Heart left ventricle (tissue), 16 donors: ENCODE measurements at regions not wholly inside any gene's neighbourhood (a gene's known extent, or its start where the extent isn't known, plus 50 kb on each side); places are given as distances from the start of the nearest gene placed in this dataset.

ENCODE experiments used
- ATAC-seq, 4 donors: fragments of 200-7000 bp; cut with Tn5 transposase; one replicate each; pipeline ENCODE4 v1.9.1; 2020 to 2022; ENCODE audit warnings: moderate library complexity in 4 of 4, mild to moderate bottlenecking in 3 of 4, moderate number of reproducible peaks in 1 of 4
- DNase-seq, 5 donors: peaks; one replicate each; pipeline ENCODE4 v3.0.0-alpha.2; 2020
- H3K27ac ChIP-seq, 12 donors: fragments of 200-600 bp; sonication (generic) in 4 of 12; one replicate each; pipeline versions ENCODE4 v1.5.0 to v1.8.0; 2016 to 2022; ENCODE audit warnings: mild to moderate bottlenecking in 2 of 12
- H3K27me3 ChIP-seq, 9 donors: fragments of 200-600 bp; sonication (generic) in 2 of 9; one replicate each; pipeline versions ENCODE4 v1.5.1 to v1.8.0; 2016 to 2022; ENCODE audit warnings: mild to moderate bottlenecking in 3 of 9
- H3K36me3 ChIP-seq, 9 donors: fragments of 200-600 bp; sonication (generic) in 2 of 9; one replicate each; pipeline versions ENCODE4 v1.5.0 to v1.8.0; 2018 to 2022; ENCODE audit warnings: mild to moderate bottlenecking in 2 of 9
- H3K4me1 ChIP-seq, 12 donors: fragments of 200-600 bp; sonication (generic) in 4 of 12; one replicate each; pipeline versions ENCODE4 v1.5.0 to v1.8.0; 2016 to 2022; ENCODE audit warnings: mild to moderate bottlenecking in 3 of 12
- H3K4me3 ChIP-seq, 12 donors: fragments of 200-600 bp; sonication (generic) in 4 of 12; one replicate each; pipeline versions ENCODE4 v1.5.0 to v1.8.0; 2017 to 2022; ENCODE audit warnings: mild to moderate bottlenecking in 9 of 12, moderate library complexity in 4 of 12
- H3K9me3 ChIP-seq, 12 donors: fragments of 200-600 bp; sonication (generic) in 4 of 12; one replicate each; pipeline versions ENCODE4 v1.5.0 to v1.8.0; 2016 to 2022; ENCODE audit warnings: mild to moderate bottlenecking in 1 of 12
- CTCF ChIP-seq, 12 donors: fragments of 200-600 bp; sonication (generic) in 4 of 12; IDR thresholded peaks; one replicate each; pipeline versions ENCODE4 v1.5.0 to v1.8.0; 2018 to 2022; ENCODE audit warnings: antibody characterized with exemption in 12 of 12, mild to moderate bottlenecking in 5 of 12
- POLR2A ChIP-seq, 2 donors: fragments of 450-650 bp; IDR thresholded peaks; one replicate each; pipeline ENCODE4 v1.6.1; 2017; ENCODE audit warnings: antibody characterized with exemption in 2 of 2, mild to moderate bottlenecking in 2 of 2, moderate library complexity in 2 of 2
- WGBS, 4 donors: extraction: QIAGEN DNeasy Blood & Tissue Kit in 2 of 4; methylation state at CpG; one replicate each; pipeline versions ENCODE4 v1.1.5 to v1.1.7; 2013 to 2018; 5-methylcytosine and 5-hydroxymethylcytosine counted together
- intact Hi-C, 10 donors: fragments of 100-400 bp; cut with DNase I; formaldehyde crosslinking; loops; one replicate each; pipeline versions ENCODE4 v1.11.1 to v1.14.2; 2022
- donor health status: ischemic (EF 13 %, LVEDD 7.1; RV severe dilation, severe dysfunction).
- donor health status: healthy with polysubstance abuse.
- donor health status: DM: no; HTN: yes; CAD: no.
- donor health status: DM: no; HTN: no; CAD: no.
- donor health status: ischemic (EF 25% LVEDD 6.9; RV normal size, moderate dysfunction).
- donor health status: ischemic (EF 25% LVEDD 5.7; RV mildly dilated, moderate dysfunction).
- donor health status: healthy.
- donor health status: DM: yes; HTN: yes; CAD: no.
- donor health status: ischemic (EF 35%, LVEDD 5.7; RV mildly dilated, moderate dysfunction).
- donor health status: nonischemic (EF 11% LVEDD 7.7; RV severe dilation, severe dysfunction).
- donor health status: DM: yes; HTN: yes; CAD: no.
- donor health status: PGD.
- donor health status: ischemic (EF 29% LVEDD 5.4; RV normal size, mild dysfunction).
- donor health status: nonischemic (EF 23%, LVEDD 6.1; RV moderate dilation, normal function).

GRCh38 chr11:10358696-10359095 is 53.8 kb downstream of the ADM start:
- no peaks in the 10 kb centered on the region for H3K36me3 ChIP-seq
- intact Hi-C loops = no loop called here
- 94 to 98% (median 96%) methylated on average over 3 to 4 of the region's 4 CpGs for WGBS, 4 donors

DNA sequence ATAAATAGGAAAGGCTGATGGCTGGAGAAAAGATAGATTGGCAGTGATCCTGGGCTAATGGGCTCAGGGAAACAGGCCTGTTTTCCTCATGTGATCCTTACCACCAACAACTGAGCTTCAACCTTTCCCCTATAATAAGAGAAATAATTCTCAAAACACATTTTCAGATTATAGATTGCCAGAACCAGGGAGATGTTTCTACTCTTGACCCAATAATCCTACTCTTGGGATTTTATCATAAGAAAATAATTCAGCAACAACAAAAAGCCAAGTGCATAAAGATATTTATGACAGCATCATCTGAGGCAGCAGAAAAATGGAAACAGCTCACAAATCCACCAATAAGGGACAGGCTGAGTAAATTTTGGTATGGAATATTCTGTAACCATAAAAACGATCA is 54.3 kb downstream of the ADM start:
- Histone ChIP-seq H3K27me3 (no peaks in the 10 kb centered on the region), H3K4me1 (peaks cover 0 to 6% (median 0%) of the 10 kb centered on the region in 12 donors), H3K4me3 (no peak overlapping the region), H3K36me3 (no peaks in the 10 kb centered on the region), H3K27ac (no peak overlapping the region), H3K9me3 (peaks cover 0 to 7% (median 0%) of the 10 kb centered on the region in 12 donors)
- intact Hi-C loops = no loop called here
- DNase-seq = no peak
- TF ChIP-seq POLR2A (IDR thresholded peaks at IDR 0.05) (no peak), CTCF (IDR thresholded peaks at IDR 0.05) (no peak)
- ATAC-seq = no peak
- WGBS, 4 donors = 87 to 97% (median 95%) methylated on average over 1 of the region's 1 CpG

More at GRCh38 chr11:10358696-10359095, 53.8 kb downstream of the ADM start:
- Histone ChIP-seq H3K4me1 (peaks cover 0 to 6% (median 0%) of the 10 kb centered on the region in 12 donors), H3K27ac (no peak overlapping the region), H3K27me3 (no peaks in the 10 kb centered on the region), H3K4me3 (no peak overlapping the region), H3K9me3 (peaks cover 0 to 7% (median 0%) of the 10 kb centered on the region in 12 donors)
- no peak for TF ChIP-seq CTCF (IDR thresholded peaks at IDR 0.05)
- no peak for TF ChIP-seq POLR2A (IDR thresholded peaks at IDR 0.05)
- ATAC-seq (no peak), DNase-seq (no peak)

DNA sequence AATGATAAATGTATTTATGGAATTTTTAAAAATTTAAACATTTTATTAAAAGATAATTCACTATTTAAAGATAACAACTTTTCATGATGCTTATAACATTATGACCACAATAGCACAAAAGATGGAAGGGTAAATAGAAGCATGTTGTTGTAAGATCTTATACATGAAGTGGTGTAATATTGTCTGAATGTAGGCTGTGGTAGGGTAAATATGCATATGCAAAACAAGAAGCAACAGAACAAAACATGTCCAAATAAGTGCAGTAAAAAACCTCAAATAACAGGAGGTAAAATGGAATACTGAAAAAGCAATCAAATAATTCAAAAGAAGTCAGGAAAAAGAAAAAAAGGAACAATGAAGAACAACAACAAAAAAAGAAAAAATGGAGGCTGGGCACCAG is 56.0 kb downstream of the ADM start:
- Histone ChIP-seq H3K4me3 (no peak overlapping the region), H3K27me3 (no peaks in the 10 kb centered on the region), H3K36me3 (no peaks in the 10 kb centered on the region), H3K9me3 (peaks cover 0 to 3% (median 0%) of the 10 kb centered on the region in 12 donors), H3K4me1 (no peaks in the 10 kb centered on the region), H3K27ac (no peak overlapping the region)
- intact Hi-C loops = no loop called here
- no peak for DNase-seq
- TF ChIP-seq CTCF (IDR thresholded peaks at IDR 0.05) (no peak), POLR2A (IDR thresholded peaks at IDR 0.05) (no peak)
- ATAC-seq = no peak

GRCh38 chr11:10365045-10365444 is 60.2 kb downstream of the ADM start:
- intact Hi-C loops = loop anchor here in 6 of 10 donors (5.0 kb wide), 3 partner anchors 38 to 158 kb away; partner anchors contain the start of gene ADM (in 3 of the 6)
- TF ChIP-seq POLR2A (IDR thresholded peaks at IDR 0.05) (no peak), CTCF (IDR thresholded peaks at IDR 0.05) (no peak)

More at GRCh38 chr11:10365045-10365444, 60.2 kb downstream of the ADM start:
- no peak overlapping the region for H3K4me3 ChIP-seq
- H3K9me3 ChIP-seq = peaks cover 0 to under 1% (median 0%) of the 10 kb centered on the region in 12 donors
- peaks cover 0 to 10% (median 7%) of the 10 kb centered on the region in 12 donors for H3K4me1 ChIP-seq
- ATAC-seq (no peak), DNase-seq (no peak)
- 81 to 91% (median 88%) methylated on average over 5 of the region's 5 CpGs for WGBS, 4 donors
- H3K36me3 ChIP-seq = no peaks in the 10 kb centered on the region
- no peak overlapping the region for H3K27ac ChIP-seq
- no peaks in the 10 kb centered on the region for H3K27me3 ChIP-seq
